Aorta (tissue), 5 donors: ENCODE measurements at regions not wholly inside any gene's neighbourhood (a gene's known extent, or its start where the extent isn't known, plus 50 kb on each side); places are given as distances from the start of the nearest gene placed in this dataset.

Source experiments
- ATAC-seq: fragments of 200-7000 bp; cut with Tn5 transposase; one replicate; pipeline ENCODE4 v1.9.1; 2022; ENCODE audit warnings: moderate library complexity; ENCODE audit not compliant: low FRiP score
- DNase-seq, 2 donors: peaks; one replicate each; pipeline ENCODE4 v3.0.0-alpha.2; 2020
- H3K27ac ChIP-seq, 2 donors: one replicate each; pipeline ENCODE4 v1.5.1; 2013; ENCODE audit warnings: low read length in 2 of 2, mild to moderate bottlenecking in 2 of 2, moderate library complexity in 2 of 2, control low read depth in 1 of 2, inconsistent platforms in 1 of 2, low read depth in 1 of 2
- H3K27me3 ChIP-seq, 2 donors: one replicate each; pipeline ENCODE4 v1.6.1; 2013; ENCODE audit warnings: control low read depth in 1 of 2, low read length in 1 of 2, mild to moderate bottlenecking in 1 of 2, moderate library complexity in 1 of 2; ENCODE audit not compliant: insufficient read depth in 2 of 2, control insufficient read depth in 1 of 2
- H3K36me3 ChIP-seq, 2 donors: one replicate each; pipeline ENCODE4 v1.6.1; 2013; ENCODE audit warnings: control low read depth in 1 of 2, low read length in 1 of 2, mild to moderate bottlenecking in 1 of 2; ENCODE audit not compliant: insufficient read depth in 2 of 2, control insufficient read depth in 1 of 2
- H3K4me1 ChIP-seq, 2 donors: one replicate each; pipeline ENCODE4 v1.6.1; 2013; ENCODE audit warnings: low read length in 2 of 2, control low read depth in 1 of 2, mild to moderate bottlenecking in 1 of 2, moderate library complexity in 1 of 2; ENCODE audit not compliant: insufficient read depth in 2 of 2, control insufficient read depth in 1 of 2
- H3K4me3 ChIP-seq, 2 donors: one replicate each; pipeline ENCODE4 v1.5.1; 2013; ENCODE audit warnings: low read length in 2 of 2, control low read depth in 1 of 2, mild to moderate bottlenecking in 1 of 2
- H3K9me3 ChIP-seq: one replicate; pipeline ENCODE4 v1.6.1; 2013; ENCODE audit warnings: mild to moderate bottlenecking, low read length; ENCODE audit not compliant: control insufficient read depth
- WGBS, 2 donors: extraction: QIAGEN DNeasy Blood & Tissue Kit; methylation state at CpG; one replicate each; pipeline ENCODE4 v1.1.7; 2013; 5-methylcytosine and 5-hydroxymethylcytosine counted together
- intact Hi-C, 2 donors: fragments of 100-400 bp; cut with DNase I; formaldehyde crosslinking; loops; one replicate each; pipeline versions ENCODE4 v1.14.2 to v1.15.0; 2022
- donor health status: healthy with polysubstance abuse.
- donor health status: Bipolar disorder and iron deficiency.
- donor health status: DM: no; HTN: no; CAD: no.
- donor health status: DM: no; HTN: no; CAD: no.
- donor health status: DM: yes; HTN: yes; CAD: no.

- no peak overlapping the region for H3K4me3 ChIP-seq
- H3K27ac ChIP-seq = no peak overlapping the region
- DNase-seq = no peak
- intact Hi-C loops = no loop called here
- no peaks in the 10 kb centered on the region for H3K27me3 ChIP-seq
- 86 to 91% methylated on average over 3 of the region's 3 CpGs for WGBS, 2 donors
- no peak for ATAC-seq
- no peaks in the 10 kb centered on the region for H3K4me1 ChIP-seq
- H3K36me3 ChIP-seq = no peaks in the 10 kb centered on the region
- H3K9me3 ChIP-seq = no peaks in the 10 kb centered on the region
Measured at GRCh38 chr4:62474802-62475201, 1274.7 kb downstream of the ADGRL3 start.

- no peak for DNase-seq
- Histone ChIP-seq H3K36me3 (no peaks in the 10 kb centered on the region), H3K27ac (no peak overlapping the region), H3K27me3 (no peaks in the 10 kb centered on the region), H3K4me3 (no peak overlapping the region), H3K9me3 (no peaks in the 10 kb centered on the region), H3K4me1 (no peaks in the 10 kb centered on the region)
- ATAC-seq = no peak
- intact Hi-C loops = no loop called here
- WGBS, 2 donors = 56 to 70% methylated on average over 1 of the region's 1 CpG
Measured at GRCh38 chr4:62471021-62471420, 1270.9 kb downstream of the ADGRL3 start.

GRCh38 chr4:62470421-62470983, 1270.4 kb downstream of the ADGRL3 start:
- Histone ChIP-seq H3K27me3 (no peaks in the 10 kb centered on the region), H3K27ac (no peak overlapping the region), H3K36me3 (no peaks in the 10 kb centered on the region), H3K4me1 (no peaks in the 10 kb centered on the region), H3K9me3 (no peaks in the 10 kb centered on the region), H3K4me3 (no peak overlapping the region)
- no peak for DNase-seq
- intact Hi-C loops = no loop called here
- 95 to 96% methylated on average over 13 of the region's 13 CpGs for WGBS, 2 donors
- no peak for ATAC-seq

- Histone ChIP-seq H3K27me3 (no peaks in the 10 kb centered on the region), H3K27ac (no peak overlapping the region), H3K36me3 (no peaks in the 10 kb centered on the region), H3K4me3 (no peak overlapping the region), H3K4me1 (no peaks in the 10 kb centered on the region), H3K9me3 (no peaks in the 10 kb centered on the region)
- no peak for DNase-seq
- WGBS, 2 donors = 88 to 89% methylated on average over 3 to 5 of the region's 6 CpGs
- intact Hi-C loops = no loop called here
- no peak for ATAC-seq
Measured at GRCh38 chr4:62470020-62470419, 1269.9 kb downstream of the ADGRL3 start.

DNA sequence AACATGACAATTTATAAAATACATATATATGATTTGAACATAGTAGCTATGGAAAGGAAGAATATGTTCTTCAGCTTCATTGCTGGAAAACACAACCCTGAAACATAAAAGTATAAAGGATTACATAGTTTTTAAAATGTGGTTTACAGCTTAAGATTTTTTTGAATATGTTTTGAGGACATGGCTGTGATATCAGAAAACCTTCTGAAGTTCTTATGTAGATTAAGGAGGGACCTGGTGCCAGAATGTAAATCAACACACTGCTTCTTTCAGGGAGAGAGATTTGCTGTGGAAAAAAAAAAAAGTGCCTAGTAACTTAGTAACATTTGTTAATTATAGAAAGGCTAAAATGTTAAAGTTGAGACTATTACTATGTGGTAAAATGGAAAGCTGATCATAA, 1261.8 kb downstream of the ADGRL3 start:
- Histone ChIP-seq H3K36me3 (no peaks in the 10 kb centered on the region), H3K4me1 (no peaks in the 10 kb centered on the region), H3K9me3 (no peaks in the 10 kb centered on the region), H3K27me3 (no peaks in the 10 kb centered on the region), H3K27ac (no peak overlapping the region), H3K4me3 (no peak overlapping the region)
- ATAC-seq (no peak), DNase-seq (no peak)
- intact Hi-C loops = no loop called here

DNA sequence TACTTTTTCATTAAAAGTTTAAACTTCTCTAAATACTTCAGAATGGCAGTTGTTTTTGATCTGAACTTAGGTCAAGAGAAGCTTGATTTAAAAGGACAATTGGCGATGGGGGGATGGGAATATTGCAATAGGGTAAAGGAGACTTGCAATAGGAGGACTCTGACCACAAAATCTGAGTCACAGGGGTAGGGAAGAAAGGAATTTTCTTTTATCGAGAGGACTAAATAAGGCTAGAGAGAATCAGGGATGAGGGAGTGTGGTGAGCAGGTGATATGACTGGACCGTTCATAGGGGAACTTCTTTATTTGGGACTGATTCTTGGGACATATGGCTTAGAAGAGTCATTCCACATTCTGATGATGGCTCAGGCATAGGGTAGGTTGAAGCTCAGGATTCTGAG, 1260.2 kb downstream of the ADGRL3 start:
- H3K27me3 ChIP-seq = no peaks in the 10 kb centered on the region
- ATAC-seq (no peak), DNase-seq (no peak)
- no peaks in the 10 kb centered on the region for H3K9me3 ChIP-seq
- WGBS, 2 donors = 77 to 80% methylated on average over 3 of the region's 3 CpGs
- no peaks in the 10 kb centered on the region for H3K4me1 ChIP-seq
- intact Hi-C loops = no loop called here
- H3K4me3 ChIP-seq = no peak overlapping the region
- no peak overlapping the region for H3K27ac ChIP-seq
- H3K36me3 ChIP-seq = no peaks in the 10 kb centered on the region

DNA sequence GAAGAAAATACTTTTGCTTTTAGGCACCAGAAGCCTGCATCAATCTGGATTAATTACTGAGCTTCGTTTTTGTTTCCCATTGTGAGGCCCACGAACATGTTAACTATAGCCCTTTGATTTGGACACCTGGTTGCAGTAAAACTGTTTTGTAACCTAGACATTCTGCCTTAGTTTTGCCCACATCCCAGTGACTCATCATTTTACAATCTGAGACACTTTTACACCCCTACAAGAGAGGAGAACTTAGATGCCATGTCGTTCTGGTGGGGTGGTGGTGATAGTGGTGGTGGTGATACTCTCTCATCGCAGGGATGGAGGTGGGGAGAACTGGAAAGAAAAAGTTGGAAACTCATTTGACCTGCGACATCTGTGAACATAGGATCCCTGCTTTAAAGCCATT, 1257.2 kb downstream of the ADGRL3 start:
- intact Hi-C loops = no loop called here
- no peak for ATAC-seq

DNA sequence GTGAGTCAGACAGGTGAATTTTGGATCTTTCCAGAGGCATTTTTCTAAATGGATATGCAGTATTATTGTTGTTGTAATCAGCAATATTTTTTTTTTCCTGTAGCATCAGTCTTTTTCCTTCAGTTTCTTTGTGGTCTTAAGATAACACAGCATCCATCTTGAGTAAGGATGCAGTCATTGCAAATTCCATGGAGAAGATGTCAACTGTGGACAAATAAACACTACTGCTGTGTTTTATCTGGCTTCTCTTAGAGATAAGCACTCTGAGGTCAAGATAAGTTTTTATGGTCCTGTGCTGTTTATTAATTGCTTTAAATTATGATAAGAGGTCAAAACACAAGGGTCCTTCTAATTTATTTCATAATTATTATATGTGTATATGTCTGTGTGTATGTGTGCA, 1255.7 kb downstream of the ADGRL3 start:
- no peaks in the 10 kb centered on the region for H3K4me1 ChIP-seq
- no peaks in the 10 kb centered on the region for H3K27me3 ChIP-seq
- intact Hi-C loops = no loop called here
- H3K27ac ChIP-seq = no peak overlapping the region
- ATAC-seq = no peak
- DNase-seq = no peak
- H3K4me3 ChIP-seq = no peak overlapping the region
- no peaks in the 10 kb centered on the region for H3K36me3 ChIP-seq
- H3K9me3 ChIP-seq = no peaks in the 10 kb centered on the region

More for the DNA sequence above, 1257.2 kb downstream of the ADGRL3 start:
- WGBS, 2 donors = 69 to 72% methylated on average over 5 of the region's 5 CpGs
- Histone ChIP-seq H3K4me1 (no peaks in the 10 kb centered on the region), H3K27ac (no peak overlapping the region), H3K9me3 (no peaks in the 10 kb centered on the region), H3K36me3 (no peaks in the 10 kb centered on the region), H3K27me3 (no peaks in the 10 kb centered on the region), H3K4me3 (no peak overlapping the region)
- no peak for DNase-seq

- intact Hi-C loops = no loop called here
- Histone ChIP-seq H3K36me3 (no peaks in the 10 kb centered on the region), H3K27ac (no peak overlapping the region), H3K9me3 (no peaks in the 10 kb centered on the region), H3K27me3 (no peaks in the 10 kb centered on the region), H3K4me1 (no peaks in the 10 kb centered on the region), H3K4me3 (no peak overlapping the region)
- ATAC-seq (no peak), DNase-seq (no peak)
- WGBS, 2 donors = 93 to 97% methylated on average over 1 of the region's 1 CpG
Measured at GRCh38 chr4:62454535-62454934, 1254.4 kb downstream of the ADGRL3 start.
